Fibroblast of skin of scalp (primary cell): ENCODE measurements at regions not wholly inside any gene's neighbourhood (a gene's known extent, or its start where the extent isn't known, plus 50 kb on each side); places are given as distances from the start of the nearest gene placed in this dataset.

ENCODE experiments used
- DNase-seq: peaks from one replicate; pipeline ENCODE4 v3.0.0-alpha.2; 2013

- no peak for DNase-seq
Measured at GRCh38 chr11:104654181-104654813, 244.0 kb downstream of the CASP12 start.

GRCh38 chr11:104653407-104653806 lies 244.9 kb downstream of the CASP12 start:
- no peak for DNase-seq

- DNase-seq, result no peak
Measured at GRCh38 chr11:104652996-104653395, 245.3 kb downstream of the CASP12 start.

DNA sequence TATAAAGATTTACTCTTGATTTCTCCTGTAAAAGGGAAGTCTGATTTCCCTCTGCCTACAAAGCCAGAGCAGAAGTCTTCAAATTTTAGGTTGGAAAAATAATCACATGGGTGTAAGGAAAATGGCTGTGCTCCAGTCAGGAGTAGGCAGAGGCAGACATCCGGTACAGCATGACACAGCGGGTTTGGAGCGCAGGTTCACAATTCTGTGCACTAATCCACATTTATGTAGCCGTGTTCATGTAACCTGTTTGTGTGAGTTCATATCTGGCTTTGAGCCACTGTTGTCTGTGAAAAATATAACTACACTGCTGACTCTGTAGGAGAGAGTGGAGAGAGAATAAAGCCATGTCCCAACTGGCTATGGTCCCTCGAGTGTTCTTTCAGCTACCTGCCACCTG lies 248.0 kb downstream of the CASP12 start:
- DNase-seq, result no peak

DNA sequence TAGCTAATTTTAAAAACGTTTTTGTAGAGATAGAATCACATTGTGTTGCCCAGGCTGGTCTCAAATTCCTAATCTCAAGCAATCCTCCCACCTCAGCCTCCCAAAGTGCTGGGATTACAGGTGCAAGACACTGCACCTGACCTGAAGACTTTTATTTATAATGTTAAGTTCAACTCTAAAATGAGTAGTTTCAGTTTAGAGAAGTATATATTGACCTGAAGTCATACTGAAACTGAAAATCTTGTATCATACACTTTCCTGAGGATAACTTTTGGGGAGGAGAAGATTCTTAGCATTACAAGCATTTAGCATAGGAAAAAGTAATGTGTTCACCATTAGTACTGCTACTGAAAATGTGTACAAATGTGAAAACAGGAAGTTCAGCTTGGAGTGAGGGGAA lies 249.3 kb downstream of the CASP12 start:
- DNase-seq, result no peak

GRCh38 chr11:104645261-104646222 lies 252.7 kb downstream of the CASP12 start:
- no peak for DNase-seq

DNA sequence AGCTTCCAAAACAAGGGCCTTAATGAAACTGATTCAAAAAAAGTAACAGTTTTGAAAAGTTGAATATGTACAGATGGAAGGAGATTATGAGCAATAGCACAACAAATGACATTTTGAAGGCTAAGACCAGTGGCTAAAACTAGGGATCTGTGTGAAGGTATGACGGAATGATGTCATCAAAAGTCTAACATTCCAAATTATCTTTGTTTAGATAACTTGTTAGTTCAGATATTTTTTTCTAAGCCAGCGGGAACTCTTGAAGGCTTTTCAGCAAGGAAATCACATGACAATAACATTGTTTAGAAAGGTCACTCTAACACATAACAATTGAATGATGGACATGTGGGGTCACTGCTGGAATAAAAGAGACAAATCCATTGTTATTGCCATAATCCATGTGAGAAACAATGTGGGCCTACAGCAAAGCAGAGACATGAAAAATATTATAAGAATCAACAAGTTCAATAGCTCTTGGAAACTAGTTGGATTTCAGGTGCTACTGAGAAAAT lies 260.5 kb downstream of the CASP12 start:
- no peak for DNase-seq

- no peak for DNase-seq
Measured at GRCh38 chr11:104633226-104633625, 265.0 kb downstream of the CASP12 start.

GRCh38 chr11:104630352-104630751 lies 267.9 kb downstream of the CASP12 start:
- DNase-seq, result no peak

GRCh38 chr11:104625246-104625645 lies 273.0 kb downstream of the CASP12 start:
- DNase-seq, result peak; percentile 2

- DNase-seq, result no peak
Measured at GRCh38 chr11:104624021-104624420, 274.2 kb downstream of the CASP12 start.

- peak; percentile 50 for DNase-seq
Measured at GRCh38 chr11:104623518-104623917, 274.7 kb downstream of the CASP12 start.

GRCh38 chr11:104620991-104621390 lies 277.3 kb downstream of the CASP12 start:
- no peak for DNase-seq

GRCh38 chr11:104619751-104620150 lies 278.5 kb downstream of the CASP12 start:
- no peak for DNase-seq

DNA sequence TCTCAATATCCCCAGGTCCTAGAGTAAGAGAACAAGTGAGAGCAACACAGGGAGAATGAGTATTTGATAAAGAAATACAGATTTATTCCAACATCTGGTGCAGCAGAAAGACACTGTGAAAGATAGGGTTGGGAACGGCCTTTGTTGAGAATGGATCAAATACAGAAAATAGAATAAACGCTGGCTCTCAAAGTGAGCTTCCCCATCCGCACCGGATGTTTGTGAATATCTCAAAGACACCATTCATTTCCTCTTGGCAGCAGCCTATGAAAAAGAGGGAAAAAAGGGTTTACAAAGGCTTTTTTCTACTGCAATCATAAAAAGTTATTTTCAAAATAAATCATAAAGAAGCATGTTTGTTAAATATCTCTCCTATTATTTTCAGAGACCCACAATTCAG lies 279.3 kb downstream of the CASP12 start:
- no peak for DNase-seq

GRCh38 chr11:104614961-104615360 lies 283.3 kb downstream of the CASP12 start:
- no peak for DNase-seq

GRCh38 chr11:104614117-104614680 lies 284.1 kb downstream of the CASP12 start:
- no peak for DNase-seq

- DNase-seq, result no peak
Measured at GRCh38 chr11:104610635-104611034, 287.6 kb downstream of the CASP12 start.

DNA sequence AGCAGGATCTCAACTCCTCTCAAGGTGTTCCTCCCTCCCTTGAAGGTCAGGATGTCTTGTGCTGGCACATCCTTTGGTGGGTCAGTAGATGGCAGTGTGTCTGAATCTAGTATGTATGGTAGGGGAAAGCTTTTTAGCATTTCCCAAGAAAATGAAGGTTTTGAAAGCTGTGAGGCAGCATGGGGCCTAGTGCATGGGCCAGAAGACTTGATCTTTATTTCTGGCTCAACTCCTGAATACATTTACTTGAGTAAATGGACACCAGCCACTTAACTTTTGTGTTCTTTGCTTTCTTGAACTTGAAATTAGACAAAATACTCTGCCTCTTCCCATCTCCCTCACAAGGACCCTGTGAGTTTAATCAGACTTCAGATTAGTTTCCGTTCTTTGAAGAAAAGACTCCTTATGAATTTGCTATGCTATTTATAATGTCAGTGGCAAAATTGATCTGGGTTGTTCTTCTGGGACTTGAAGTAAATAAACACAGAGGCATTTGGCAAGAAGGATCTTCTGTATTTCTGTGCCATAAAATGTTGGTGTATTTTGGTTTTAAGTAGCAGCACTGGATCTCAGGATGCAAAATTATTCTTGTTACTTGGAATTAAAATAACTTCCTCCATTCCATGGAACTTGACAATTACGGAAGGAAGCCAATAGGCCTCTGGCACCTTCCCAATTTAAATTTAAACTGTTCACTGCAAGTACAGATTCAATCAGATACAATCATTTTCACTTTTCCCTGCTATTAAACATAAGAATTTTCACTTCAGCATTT lies 288.8 kb downstream of the CASP12 start:
- DNase-seq, result peak; percentile 59

- no peak for DNase-seq
Measured at GRCh38 chr11:104602643-104603042, 295.6 kb downstream of the CASP12 start.

DNA sequence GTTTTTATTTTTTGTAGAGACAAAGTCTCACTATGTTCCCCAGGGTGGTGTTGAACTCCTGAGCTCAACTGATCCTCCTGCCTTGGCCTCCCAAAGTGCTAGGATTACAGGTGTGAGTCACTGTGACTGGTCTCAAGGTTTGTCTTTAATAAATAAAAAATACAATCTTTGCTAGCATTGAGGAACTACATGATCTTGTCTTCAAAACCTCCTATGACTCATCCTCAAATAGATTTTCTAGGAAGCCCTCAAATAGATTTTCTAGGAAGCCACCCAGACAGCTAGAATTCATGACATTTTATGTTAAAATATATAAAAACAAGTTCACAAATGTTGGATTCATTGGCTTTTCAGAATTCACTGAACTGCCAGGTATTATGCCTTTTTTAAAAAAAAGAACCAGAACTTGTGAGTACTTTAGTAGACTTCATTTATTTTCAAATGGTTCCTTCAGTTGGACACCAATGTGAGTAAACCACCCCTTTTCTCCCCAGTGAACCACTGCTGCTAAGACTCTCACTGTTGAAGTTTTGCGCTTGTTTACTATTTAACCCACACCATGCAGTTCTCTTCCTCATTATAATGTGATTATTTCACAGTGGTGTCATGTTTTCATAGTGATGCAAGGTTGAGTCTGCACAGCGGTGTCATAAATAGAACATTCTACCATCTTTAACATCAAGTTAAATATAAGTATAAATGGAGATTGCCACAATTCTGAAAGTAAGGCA lies 303.9 kb downstream of the CASP12 start:
- DNase-seq, result peak; percentile 16

DNA sequence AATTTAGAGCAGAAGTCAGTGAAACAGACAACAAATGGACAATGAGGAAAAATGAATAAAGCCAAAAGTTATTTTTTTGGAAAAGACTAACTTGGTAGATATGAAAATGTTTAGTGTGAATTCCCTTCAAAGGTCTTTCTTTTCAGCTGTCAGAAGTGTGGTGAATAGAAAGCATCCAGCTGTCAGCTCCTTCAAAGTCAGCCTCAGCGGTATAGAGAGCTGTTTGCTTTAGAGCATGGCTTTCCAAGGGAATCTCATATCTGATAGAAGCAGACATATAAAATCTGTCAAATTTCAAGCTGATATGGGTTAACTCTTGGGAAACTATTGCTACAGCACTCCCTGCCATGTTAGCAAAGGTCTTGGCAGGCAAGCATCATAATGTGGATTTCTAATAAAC lies 309.3 kb downstream of the CASP12 start:
- no peak for DNase-seq
